KMS-11 (cell line): ENCODE measurements at regions not wholly inside any gene's neighbourhood (a gene's known extent, or its start where the extent isn't known, plus 50 kb on each side); places are given as distances from the start of the nearest gene placed in this dataset.

ENCODE experiments used
- H2AFZ ChIP-seq: fragments of 200-600 bp; sonication (generic); 2 replicates; pipeline ENCODE4 v1.6.1; 2016; ENCODE audit warnings: antibody characterized with exemption, mixed run types, low read depth
- H3K27ac ChIP-seq: fragments of 200-600 bp; sonication (generic); 2 replicates; pipeline ENCODE4 v1.6.1; 2016; ENCODE audit warnings: mild to moderate bottlenecking, mixed run types
- H3K27me3 ChIP-seq: fragments of 200-600 bp; sonication (generic); 2 replicates; pipeline ENCODE4 v1.6.1; 2017; ENCODE audit warnings: mild to moderate bottlenecking, low read depth, mixed run types, moderate library complexity; ENCODE audit not compliant: insufficient read depth
- H3K36me3 ChIP-seq: fragments of 200-600 bp; sonication (generic); 2 replicates; pipeline ENCODE4 v1.6.1; 2017; ENCODE audit warnings: mild to moderate bottlenecking, mixed run types; ENCODE audit not compliant: insufficient read depth
- H3K4me1 ChIP-seq: fragments of 200-600 bp; sonication (generic); 2 replicates; pipeline ENCODE4 v1.6.1; 2016; ENCODE audit warnings: mild to moderate bottlenecking, low read depth, mixed run types; ENCODE audit not compliant: poor library complexity, severe bottlenecking
- H3K4me2 ChIP-seq: fragments of 200-600 bp; sonication (generic); 2 replicates; pipeline ENCODE4 v1.7.0; 2016; ENCODE audit warnings: mild to moderate bottlenecking, mixed run types
- H3K4me3 ChIP-seq: fragments of 200-600 bp; sonication (generic); IDR thresholded peaks from 2 replicates; pipeline ENCODE4 v1.6.1; 2017; ENCODE audit warnings: low read depth, low read length, mixed read lengths; ENCODE audit not compliant: insufficient read depth
- H3K79me2 ChIP-seq: fragments of 200-600 bp; sonication (generic); 2 replicates; pipeline ENCODE4 v1.6.1; 2016; ENCODE audit warnings: low read depth, mixed run types; ENCODE audit not compliant: insufficient read depth
- H3K9ac ChIP-seq: fragments of 200-600 bp; sonication (generic); 2 replicates; pipeline ENCODE4 v1.6.1; 2016; ENCODE audit warnings: mild to moderate bottlenecking, mixed run types
- H4K20me1 ChIP-seq: fragments of 200-600 bp; sonication (generic); 2 replicates; pipeline ENCODE4 v1.6.1; 2016; ENCODE audit warnings: mild to moderate bottlenecking, mixed run types; ENCODE audit not compliant: insufficient read depth
- CTCF ChIP-seq: fragments of 200-600 bp; sonication (generic); conservative IDR thresholded peaks from 2 replicates; pipeline ENCODE4 v1.6.1; 2017; ENCODE audit warnings: low read depth, mild to moderate bottlenecking, antibody characterized with exemption, low read length, moderate library complexity, mixed read lengths

DNA sequence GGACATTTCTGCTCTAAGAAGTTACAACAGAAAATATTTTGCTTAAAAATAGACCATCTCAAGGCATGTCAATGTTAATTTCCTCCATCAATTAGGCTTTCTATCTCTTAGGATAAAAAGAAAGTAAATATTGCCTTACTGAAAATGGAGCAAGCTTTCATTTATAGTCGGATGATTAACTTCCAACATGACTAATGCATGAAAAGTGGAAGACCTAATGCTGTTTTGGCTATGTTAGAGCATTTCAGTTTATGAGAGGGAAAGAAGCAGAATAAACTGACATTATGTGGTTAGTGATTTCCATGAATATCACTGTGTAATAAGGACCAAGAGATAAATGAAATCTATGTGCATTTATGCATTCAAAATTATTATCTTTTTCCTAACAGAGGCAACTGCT is 475.2 kb upstream of the UBE2E3 start:
- no peak overlapping the region for H3K4me2 ChIP-seq
- H3K27ac ChIP-seq, result no peak overlapping the region
- no peaks in the 10 kb centered on the region for H3K27me3 ChIP-seq
- no peak overlapping the region for H3K4me3 ChIP-seq
- H3K36me3 ChIP-seq, result no peaks in the 10 kb centered on the region
- no peak overlapping the region for H2AFZ ChIP-seq
- TF ChIP-seq CTCF, result no peak
- no peaks in the 10 kb centered on the region for H4K20me1 ChIP-seq
- H3K4me1 ChIP-seq, result no peaks in the 10 kb centered on the region
- no peaks in the 10 kb centered on the region for H3K79me2 ChIP-seq
- no peak overlapping the region for H3K9ac ChIP-seq

GRCh38 chr2:180497621-180498152 is 482.7 kb upstream of the UBE2E3 start:
- H3K4me2 ChIP-seq, result no peak overlapping the region
- no peaks in the 10 kb centered on the region for H4K20me1 ChIP-seq
- H2AFZ ChIP-seq, result no peak overlapping the region
- H3K27ac ChIP-seq, result no peak overlapping the region
- no peak overlapping the region for H3K9ac ChIP-seq
- TF ChIP-seq CTCF, result no peak
- H3K36me3 ChIP-seq, result no peaks in the 10 kb centered on the region
- H3K27me3 ChIP-seq, result no peaks in the 10 kb centered on the region
- no peaks in the 10 kb centered on the region for H3K4me1 ChIP-seq
- no peaks in the 10 kb centered on the region for H3K79me2 ChIP-seq
- H3K4me3 ChIP-seq, result no peak overlapping the region

GRCh38 chr2:180495606-180496005 is 484.8 kb upstream of the UBE2E3 start:
- no peaks in the 10 kb centered on the region for H4K20me1 ChIP-seq
- H3K4me3 ChIP-seq, result no peak overlapping the region
- no peaks in the 10 kb centered on the region for H3K36me3 ChIP-seq
- no peaks in the 10 kb centered on the region for H3K79me2 ChIP-seq
- no peak overlapping the region for H3K4me2 ChIP-seq
- H3K27ac ChIP-seq, result no peak overlapping the region
- H2AFZ ChIP-seq, result no peak overlapping the region
- no peak overlapping the region for H3K9ac ChIP-seq
- no peaks in the 10 kb centered on the region for H3K4me1 ChIP-seq
- no peaks in the 10 kb centered on the region for H3K27me3 ChIP-seq
- no peak for TF ChIP-seq CTCF

DNA sequence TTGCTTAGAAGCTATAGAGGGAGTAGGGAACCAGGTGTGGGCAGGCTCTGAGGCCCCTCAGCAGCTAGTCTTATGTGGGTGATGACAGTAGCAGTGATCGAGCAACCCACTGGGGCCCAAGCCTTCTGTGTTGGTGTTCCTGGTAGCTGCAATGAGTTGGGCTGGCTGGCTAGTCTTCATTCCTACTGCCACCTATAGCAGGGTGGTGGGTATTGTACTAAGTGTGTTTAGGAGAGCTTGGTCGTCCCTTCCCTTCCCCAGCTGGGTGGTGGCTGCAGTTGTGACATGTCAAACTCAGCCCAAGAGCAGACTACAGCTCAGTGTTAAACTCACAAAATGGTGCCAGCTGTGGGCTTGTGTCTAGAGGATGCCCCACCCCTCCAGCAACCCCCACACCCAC is 486.1 kb upstream of the UBE2E3 start:
- Histone ChIP-seq H3K36me3 (no peaks in the 10 kb centered on the region), H4K20me1 (no peaks in the 10 kb centered on the region), H3K79me2 (no peaks in the 10 kb centered on the region), H3K4me2 (no peak overlapping the region), H2AFZ (no peak overlapping the region), H3K9ac (no peak overlapping the region), H3K27ac (no peak overlapping the region), H3K4me3 (no peak overlapping the region), H3K27me3 (no peaks in the 10 kb centered on the region), H3K4me1 (no peaks in the 10 kb centered on the region)
- TF ChIP-seq CTCF, result no peak
